ENCODE measurements at regions not wholly inside any gene's neighbourhood (a gene's known extent, or its start where the extent isn't known, plus 50 kb on each side); places are given as distances from the start of the nearest gene placed in this dataset.

DNA sequence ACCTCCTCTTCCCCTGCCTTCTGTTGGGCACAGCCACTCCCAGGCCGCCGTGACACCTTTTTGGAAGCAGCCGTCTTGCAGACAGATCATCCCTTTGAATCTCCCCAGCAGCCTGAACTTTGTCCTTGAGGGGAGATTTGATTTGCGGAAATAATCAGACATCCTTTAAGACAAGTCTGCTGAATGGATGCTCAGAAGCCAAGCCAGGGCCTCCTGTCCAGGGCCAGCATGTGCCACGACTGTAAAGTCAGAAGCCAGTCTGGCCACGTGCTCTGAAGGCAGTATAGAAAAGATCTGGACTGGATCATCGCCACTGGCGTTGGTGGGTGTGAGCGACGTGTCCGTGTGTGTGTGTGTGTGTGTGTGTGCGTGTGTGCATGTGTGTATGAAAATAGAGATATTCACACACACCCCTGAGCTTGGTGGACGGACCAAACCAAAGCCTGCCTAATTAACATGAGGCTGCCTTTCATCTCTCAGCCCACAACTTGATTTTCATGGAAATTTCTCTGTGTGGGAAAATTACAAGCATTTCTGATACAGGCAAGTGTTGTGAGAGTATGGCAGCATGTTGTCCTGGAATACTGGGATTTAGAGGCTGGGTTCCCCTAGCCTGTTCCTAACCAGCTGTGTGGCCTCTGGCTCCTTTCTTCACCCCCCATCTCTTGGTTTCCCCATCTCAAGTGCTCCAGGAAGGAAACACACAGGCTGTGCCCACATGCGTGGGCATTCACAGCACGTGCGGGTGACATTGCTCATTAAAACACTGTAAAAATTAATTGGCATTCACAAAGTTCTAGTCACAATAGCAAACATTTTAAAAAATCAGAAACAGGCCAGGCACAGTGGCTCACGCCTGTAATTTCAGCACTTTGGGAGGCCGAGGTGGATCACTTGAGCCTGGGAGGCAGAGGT lies 61.8 kb upstream of the WNT7B start:
- H2BK12ac ChIP-seq (ENCODE audit: low read length) = no peak overlapping the region
- H2BK120ac ChIP-seq (ENCODE audit: low read depth, low read length) = no peak overlapping the region
- peaks cover 0 to 3% of the 10 kb centered on the region in 2 donors for H3K9me3 ChIP-seq (replicated peaks in 1 of 2; ENCODE audit: control insufficient read depth in 2 of 2, insufficient read depth in 1 of 2, low read depth in 1 of 2, low read length in 2 of 2)
- no peaks in the 10 kb centered on the region for H3K36me3 ChIP-seq (replicated peaks in 1 of 2; ENCODE audit: control insufficient read depth in 2 of 2, insufficient read depth in 2 of 2, low read length in 2 of 2)
- no peak overlapping the region for H2AFZ ChIP-seq (ENCODE audit: low read length)
- H3K4me3 ChIP-seq (ENCODE audit: low read length in 2 of 2) = no peak overlapping the region
- no peak overlapping the region for H4K8ac ChIP-seq (ENCODE audit: low read depth, low read length)
- H2AK5ac ChIP-seq (ENCODE audit: low read depth, low read length) = no peak overlapping the region
- H3K18ac ChIP-seq (ENCODE audit: low read length) = no peak overlapping the region
- no CpG with 5 or more reads among the region's 18 CpGs for WGBS, 2 donors (ENCODE audit: extremely low coverage in 2 of 2, insufficient read length in 2 of 2, insufficient replicate concordance in 1 of 2)
- no peak overlapping the region for H3K23ac ChIP-seq (ENCODE audit: low read depth, low read length, poor library complexity)
- no peak overlapping the region for H3K4ac ChIP-seq (ENCODE audit: low read length)
- H3K14ac ChIP-seq (ENCODE audit: low read length) = no peak overlapping the region
- no peak overlapping the region for H2BK15ac ChIP-seq (ENCODE audit: low read length)
- DNase-seq (ENCODE audit: low spot score) = no peak
- peaks cover 5 to 6% of the 10 kb centered on the region in 2 donors for H3K4me1 ChIP-seq (ENCODE audit: control insufficient read depth in 2 of 2, insufficient read depth in 1 of 2, low read depth in 1 of 2, low read length in 2 of 2)
- no peak overlapping the region for H3K4me2 ChIP-seq (ENCODE audit: insufficient read depth, low read length, poor library complexity, severe bottlenecking)
- peaks cover 2% of the 10 kb centered on the region for H3K79me1 ChIP-seq (ENCODE audit: low read depth, low read length)
- no peak overlapping the region for H3K27ac ChIP-seq (replicated peaks; ENCODE audit: low read length)
- H3K9ac ChIP-seq (ENCODE audit: low read depth, low read length, poor library complexity) = no peak overlapping the region
- no peak overlapping the region for H2BK5ac ChIP-seq (ENCODE audit: low read length)
- no peak overlapping the region for H4K91ac ChIP-seq (ENCODE audit: low read depth, low read length, poor library complexity)
- peaks cover 8 to 37% (median 28%) of the 10 kb centered on the region in 3 experiments for H3K27me3 ChIP-seq (ENCODE audit: control insufficient read depth in 3 of 3, insufficient read depth in 3 of 3, low read depth in 1 of 3, low read length in 3 of 3)

DNA sequence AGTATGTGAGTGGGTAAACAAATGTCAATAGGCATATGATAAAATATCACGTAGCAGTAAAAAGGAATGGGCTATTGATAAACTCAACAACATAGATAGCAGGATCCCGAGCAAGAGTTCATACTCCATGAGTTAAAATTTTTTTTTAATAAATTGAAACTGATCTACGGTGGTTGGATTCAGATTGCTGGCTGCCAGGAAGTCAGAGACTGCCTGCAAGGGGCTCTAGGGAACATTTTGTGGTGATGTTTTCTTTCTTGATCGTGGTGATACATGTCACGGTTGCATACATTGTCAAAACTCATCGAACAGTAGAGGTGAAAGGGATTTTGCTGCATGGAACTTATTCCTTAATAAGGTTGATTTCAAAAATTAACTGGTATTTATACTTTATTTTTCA lies 62.6 kb upstream of the WNT7B start:
- H3K4me2 ChIP-seq (ENCODE audit: insufficient read depth, low read length, poor library complexity, severe bottlenecking) = no peak overlapping the region
- no peak overlapping the region for H2BK12ac ChIP-seq (ENCODE audit: low read length)
- no peak overlapping the region for H3K18ac ChIP-seq (ENCODE audit: low read length)
- no peak overlapping the region for H4K8ac ChIP-seq (ENCODE audit: low read depth, low read length)
- peaks cover 5 to 6% of the 10 kb centered on the region in 2 donors for H3K4me1 ChIP-seq (ENCODE audit: control insufficient read depth in 2 of 2, insufficient read depth in 1 of 2, low read depth in 1 of 2, low read length in 2 of 2)
- H2BK15ac ChIP-seq (ENCODE audit: low read length) = no peak overlapping the region
- no peak overlapping the region for H2AFZ ChIP-seq (ENCODE audit: low read length)
- H3K9ac ChIP-seq (ENCODE audit: low read depth, low read length, poor library complexity) = no peak overlapping the region
- no peak overlapping the region for H3K23ac ChIP-seq (ENCODE audit: low read depth, low read length, poor library complexity)
- H3K14ac ChIP-seq (ENCODE audit: low read length) = no peak overlapping the region
- H3K4me3 ChIP-seq (ENCODE audit: low read length in 2 of 2) = no peak overlapping the region
- H3K27ac ChIP-seq (replicated peaks; ENCODE audit: low read length) = no peak overlapping the region
- H2AK5ac ChIP-seq (ENCODE audit: low read depth, low read length) = no peak overlapping the region
- DNase-seq (ENCODE audit: low spot score) = no peak
- no peak overlapping the region for H2BK120ac ChIP-seq (ENCODE audit: low read depth, low read length)
- H4K91ac ChIP-seq (ENCODE audit: low read depth, low read length, poor library complexity) = no peak overlapping the region
- no CpG with 5 or more reads among the region's 6 CpGs for WGBS, 2 donors (ENCODE audit: extremely low coverage in 2 of 2, insufficient read length in 2 of 2, insufficient replicate concordance in 1 of 2)
- H3K4ac ChIP-seq (ENCODE audit: low read length) = no peak overlapping the region
- H3K79me1 ChIP-seq (ENCODE audit: low read depth, low read length) = peaks cover 4% of the 10 kb centered on the region
- no peak overlapping the region for H2BK5ac ChIP-seq (ENCODE audit: low read length)
- no peaks in the 10 kb centered on the region for H3K36me3 ChIP-seq (replicated peaks in 1 of 2; ENCODE audit: control insufficient read depth in 2 of 2, insufficient read depth in 2 of 2, low read length in 2 of 2)
- H3K9me3 ChIP-seq (replicated peaks in 1 of 2; ENCODE audit: control insufficient read depth in 2 of 2, insufficient read depth in 1 of 2, low read depth in 1 of 2, low read length in 2 of 2) = peaks cover 0 to 3% of the 10 kb centered on the region in 2 donors
- H3K27me3 ChIP-seq (ENCODE audit: control insufficient read depth in 3 of 3, insufficient read depth in 3 of 3, low read depth in 1 of 3, low read length in 3 of 3) = peaks cover 16 to 44% (median 36%) of the 10 kb centered on the region in 3 experiments

DNA sequence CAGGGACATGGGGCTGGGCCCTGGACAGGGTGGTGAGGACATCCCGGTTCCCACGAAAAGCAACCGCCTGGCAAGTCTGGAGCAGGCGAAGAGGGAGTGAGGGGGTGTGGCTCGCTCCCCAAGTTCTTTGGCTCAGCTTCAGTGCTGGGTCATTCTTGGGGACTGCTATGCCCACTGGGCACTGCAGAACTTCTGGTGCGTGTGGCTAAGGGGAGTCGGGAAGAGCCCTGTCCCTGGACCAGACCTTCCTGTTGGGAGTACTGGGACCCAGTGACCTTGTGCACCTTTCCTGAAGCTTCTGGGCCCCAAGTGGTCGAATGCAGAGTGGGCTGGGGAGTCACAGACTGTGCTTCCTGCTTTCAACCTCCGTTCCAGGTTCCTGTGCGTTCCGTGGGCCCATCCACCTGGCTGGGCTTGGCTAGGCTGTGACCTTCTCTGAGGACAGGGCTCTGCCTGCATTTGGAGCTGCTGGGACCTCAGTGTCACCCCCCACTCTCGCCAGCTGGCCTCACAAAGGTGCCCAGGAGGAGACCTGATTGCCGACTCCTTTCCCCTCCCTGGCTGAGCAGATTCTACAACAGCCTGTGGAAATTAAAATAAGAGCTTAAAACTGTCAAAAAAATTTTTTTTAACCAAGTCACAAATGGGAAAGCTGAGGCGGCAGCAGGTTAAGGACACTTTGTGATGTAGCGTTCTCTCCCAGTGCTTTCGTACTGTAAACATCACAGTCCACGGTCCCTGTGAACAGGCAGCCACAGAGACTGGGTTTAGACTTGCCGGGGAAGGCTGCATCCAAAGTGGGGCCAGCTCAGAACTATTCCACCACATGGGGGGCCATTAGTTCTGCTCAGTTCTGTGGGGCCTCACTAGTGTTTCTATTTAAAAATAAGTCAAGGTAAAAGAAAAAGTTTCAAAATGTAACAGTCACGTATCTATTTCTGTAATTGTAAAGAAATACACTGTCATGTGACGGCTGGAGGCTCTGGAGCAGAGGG lies 63.8 kb upstream of the WNT7B start:
- Histone ChIP-seq H3K4me1 (ENCODE audit: control insufficient read depth in 2 of 2, insufficient read depth in 1 of 2, low read depth in 1 of 2, low read length in 2 of 2) (peaks cover 5 to 6% of the 10 kb centered on the region in 2 donors), H2BK120ac (ENCODE audit: low read depth, low read length) (no peak overlapping the region), H2AK5ac (ENCODE audit: low read depth, low read length) (no peak overlapping the region), H2BK15ac (ENCODE audit: low read length) (no peak overlapping the region), H3K14ac (ENCODE audit: low read length) (no peak overlapping the region), H4K91ac (ENCODE audit: low read depth, low read length, poor library complexity) (no peak overlapping the region), H2BK12ac (ENCODE audit: low read length) (no peak overlapping the region), H2BK5ac (ENCODE audit: low read length) (no peak overlapping the region), H3K27ac (replicated peaks; ENCODE audit: low read length) (no peak overlapping the region), H3K23ac (ENCODE audit: low read depth, low read length, poor library complexity) (peak overlapping the region; percentile 6), H2AFZ (ENCODE audit: low read length) (no peak overlapping the region), H3K27me3 (ENCODE audit: control insufficient read depth in 3 of 3, insufficient read depth in 3 of 3, low read depth in 1 of 3, low read length in 3 of 3) (peaks cover 24 to 52% (median 48%) of the 10 kb centered on the region in 3 experiments), H4K8ac (ENCODE audit: low read depth, low read length) (no peak overlapping the region), H3K9ac (ENCODE audit: low read depth, low read length, poor library complexity) (no peak overlapping the region), H3K4me2 (ENCODE audit: insufficient read depth, low read length, poor library complexity, severe bottlenecking) (no peak overlapping the region), H3K9me3 (replicated peaks in 1 of 2; ENCODE audit: control insufficient read depth in 2 of 2, insufficient read depth in 1 of 2, low read depth in 1 of 2, low read length in 2 of 2) (peaks cover 0 to 3% of the 10 kb centered on the region in 2 donors), H3K18ac (ENCODE audit: low read length) (no peak overlapping the region), H3K4me3 (ENCODE audit: low read length in 2 of 2) (peak overlapping the region in 1 of 2 donors; percentile 22), H3K36me3 (replicated peaks in 1 of 2; ENCODE audit: control insufficient read depth in 2 of 2, insufficient read depth in 2 of 2, low read length in 2 of 2) (no peaks in the 10 kb centered on the region), H3K4ac (ENCODE audit: low read length) (no peak overlapping the region), H3K79me1 (ENCODE audit: low read depth, low read length) (peaks cover 4% of the 10 kb centered on the region)
- DNase-seq (ENCODE audit: low spot score) = no peak
- no CpG with 5 or more reads among the region's 20 CpGs for WGBS, 2 donors (ENCODE audit: extremely low coverage in 2 of 2, insufficient read length in 2 of 2, insufficient replicate concordance in 1 of 2)
